ENCODE measurements at regions not wholly inside any gene's neighbourhood (a gene's known extent, or its start where the extent isn't known, plus 50 kb on each side); places are given as distances from the start of the nearest gene placed in this dataset.

DNA sequence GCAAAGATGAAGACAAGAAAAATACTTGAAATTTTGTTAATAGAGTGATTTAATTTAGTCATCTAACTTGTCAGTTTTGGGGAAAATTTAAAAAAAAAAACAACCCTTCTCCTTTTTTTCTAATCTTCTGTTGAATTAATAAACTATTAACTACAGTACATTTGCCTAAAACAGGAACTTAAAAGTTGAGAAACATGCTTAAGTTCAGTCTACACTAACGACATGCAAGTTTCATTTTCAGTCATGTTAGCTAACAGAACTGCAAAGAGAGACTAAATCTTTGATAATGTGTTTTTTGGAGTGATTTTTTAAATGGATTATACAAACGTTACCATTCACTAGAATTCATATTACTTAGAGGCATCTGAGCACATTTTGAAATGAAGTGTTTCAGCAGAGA is 71.9 kb upstream of the MBNL1 start:
- no peak overlapping the region for H3K9ac ChIP-seq
- H4K20me1 ChIP-seq (ENCODE audit: insufficient read depth) = no peaks in the 10 kb centered on the region
- POLR2A ChIA-PET = no interaction called here
- H3K9me3 ChIP-seq = no peaks in the 10 kb centered on the region
- H3K79me2 ChIP-seq (ENCODE audit: insufficient read depth) = no peaks in the 10 kb centered on the region
- H3F3A ChIP-seq (replicated peaks; ENCODE audit: insufficient read depth) = peaks cover 7% of the 10 kb centered on the region
- H3K27me3 ChIP-seq (ENCODE audit: insufficient read depth) = no peaks in the 10 kb centered on the region
- no peak overlapping the region for H3K4me3 ChIP-seq (ENCODE audit: low read depth in 2 of 2, low read length in 1 of 2)
- TF ChIP-seq GATA2 (CRISPR knock-in tag; IDR thresholded peaks at IDR 0.05) = no peak
- TF ChIP-seq, protein P1, sequence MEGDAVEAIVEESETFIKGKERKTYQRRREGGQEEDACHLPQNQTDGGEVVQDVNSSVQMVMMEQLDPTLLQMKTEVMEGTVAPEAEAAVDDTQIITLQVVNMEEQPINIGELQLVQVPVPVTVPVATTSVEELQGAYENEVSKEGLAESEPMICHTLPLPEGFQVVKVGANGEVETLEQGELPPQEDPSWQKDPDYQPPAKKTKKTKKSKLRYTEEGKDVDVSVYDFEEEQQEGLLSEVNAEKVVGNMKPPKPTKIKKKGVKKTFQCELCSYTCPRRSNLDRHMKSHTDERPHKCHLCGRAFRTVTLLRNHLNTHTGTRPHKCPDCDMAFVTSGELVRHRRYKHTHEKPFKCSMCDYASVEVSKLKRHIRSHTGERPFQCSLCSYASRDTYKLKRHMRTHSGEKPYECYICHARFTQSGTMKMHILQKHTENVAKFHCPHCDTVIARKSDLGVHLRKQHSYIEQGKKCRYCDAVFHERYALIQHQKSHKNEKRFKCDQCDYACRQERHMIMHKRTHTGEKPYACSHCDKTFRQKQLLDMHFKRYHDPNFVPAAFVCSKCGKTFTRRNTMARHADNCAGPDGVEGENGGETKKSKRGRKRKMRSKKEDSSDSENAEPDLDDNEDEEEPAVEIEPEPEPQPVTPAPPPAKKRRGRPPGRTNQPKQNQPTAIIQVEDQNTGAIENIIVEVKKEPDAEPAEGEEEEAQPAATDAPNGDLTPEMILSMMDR (IDR thresholded peaks at IDR 0.05) = no peak
- TF ChIP-seq, protein P2, sequence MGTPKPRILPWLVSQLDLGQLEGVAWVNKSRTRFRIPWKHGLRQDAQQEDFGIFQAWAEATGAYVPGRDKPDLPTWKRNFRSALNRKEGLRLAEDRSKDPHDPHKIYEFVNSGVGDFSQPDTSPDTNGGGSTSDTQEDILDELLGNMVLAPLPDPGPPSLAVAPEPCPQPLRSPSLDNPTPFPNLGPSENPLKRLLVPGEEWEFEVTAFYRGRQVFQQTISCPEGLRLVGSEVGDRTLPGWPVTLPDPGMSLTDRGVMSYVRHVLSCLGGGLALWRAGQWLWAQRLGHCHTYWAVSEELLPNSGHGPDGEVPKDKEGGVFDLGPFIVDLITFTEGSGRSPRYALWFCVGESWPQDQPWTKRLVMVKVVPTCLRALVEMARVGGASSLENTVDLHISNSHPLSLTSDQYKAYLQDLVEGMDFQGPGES (IDR thresholded peaks at IDR 0.05; ENCODE audit: low read depth, low read length) = no peak
- TF ChIP-seq, protein P3, sequence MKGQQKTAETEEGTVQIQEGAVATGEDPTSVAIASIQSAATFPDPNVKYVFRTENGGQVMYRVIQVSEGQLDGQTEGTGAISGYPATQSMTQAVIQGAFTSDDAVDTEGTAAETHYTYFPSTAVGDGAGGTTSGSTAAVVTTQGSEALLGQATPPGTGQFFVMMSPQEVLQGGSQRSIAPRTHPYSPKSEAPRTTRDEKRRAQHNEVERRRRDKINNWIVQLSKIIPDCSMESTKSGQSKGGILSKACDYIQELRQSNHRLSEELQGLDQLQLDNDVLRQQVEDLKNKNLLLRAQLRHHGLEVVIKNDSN (IDR thresholded peaks at IDR 0.05; ENCODE audit: borderline replicate concordance, low read depth) = no peak
- TF ChIP-seq RAD21 (IDR thresholded peaks at IDR 0.05; ENCODE audit: low read length) = no peak
- TF ChIP-seq FOXM1 (IDR thresholded peaks at IDR 0.05; ENCODE audit: low read depth) = no peak
- TF ChIP-seq SMC3 (IDR thresholded peaks at IDR 0.05; ENCODE audit: low read depth, low read length) = no peak
- TF ChIP-seq JUND (IDR thresholded peaks at IDR 0.05) = no peak
- TF ChIP-seq RCOR1 (IDR thresholded peaks at IDR 0.05; ENCODE audit: low read length) = no peak
- no peak for TF ChIP-seq EZH2phosphoT487 (IDR thresholded peaks at IDR 0.05; ENCODE audit: borderline replicate concordance, low read depth)
- no peak for TF ChIP-seq MEF2A (IDR thresholded peaks at IDR 0.05; ENCODE audit: borderline replicate concordance, low read depth)
- TF ChIP-seq, protein P4, sequence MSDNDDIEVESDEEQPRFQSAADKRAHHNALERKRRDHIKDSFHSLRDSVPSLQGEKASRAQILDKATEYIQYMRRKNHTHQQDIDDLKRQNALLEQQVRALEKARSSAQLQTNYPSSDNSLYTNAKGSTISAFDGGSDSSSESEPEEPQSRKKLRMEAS (IDR thresholded peaks at IDR 0.05; ENCODE audit: low read depth) = no peak
- TF ChIP-seq, protein P5, sequence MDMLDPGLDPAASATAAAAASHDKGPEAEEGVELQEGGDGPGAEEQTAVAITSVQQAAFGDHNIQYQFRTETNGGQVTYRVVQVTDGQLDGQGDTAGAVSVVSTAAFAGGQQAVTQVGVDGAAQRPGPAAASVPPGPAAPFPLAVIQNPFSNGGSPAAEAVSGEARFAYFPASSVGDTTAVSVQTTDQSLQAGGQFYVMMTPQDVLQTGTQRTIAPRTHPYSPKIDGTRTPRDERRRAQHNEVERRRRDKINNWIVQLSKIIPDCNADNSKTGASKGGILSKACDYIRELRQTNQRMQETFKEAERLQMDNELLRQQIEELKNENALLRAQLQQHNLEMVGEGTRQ (IDR thresholded peaks at IDR 0.05; ENCODE audit: borderline replicate concordance, low read depth, low read length) = no peak
- TF ChIP-seq NFIC (IDR thresholded peaks at IDR 0.05; ENCODE audit: borderline replicate concordance) = no peak
- no peak for TF ChIP-seq RFX5 (IDR thresholded peaks at IDR 0.05; ENCODE audit: low read length)
- TF ChIP-seq, protein P6, sequence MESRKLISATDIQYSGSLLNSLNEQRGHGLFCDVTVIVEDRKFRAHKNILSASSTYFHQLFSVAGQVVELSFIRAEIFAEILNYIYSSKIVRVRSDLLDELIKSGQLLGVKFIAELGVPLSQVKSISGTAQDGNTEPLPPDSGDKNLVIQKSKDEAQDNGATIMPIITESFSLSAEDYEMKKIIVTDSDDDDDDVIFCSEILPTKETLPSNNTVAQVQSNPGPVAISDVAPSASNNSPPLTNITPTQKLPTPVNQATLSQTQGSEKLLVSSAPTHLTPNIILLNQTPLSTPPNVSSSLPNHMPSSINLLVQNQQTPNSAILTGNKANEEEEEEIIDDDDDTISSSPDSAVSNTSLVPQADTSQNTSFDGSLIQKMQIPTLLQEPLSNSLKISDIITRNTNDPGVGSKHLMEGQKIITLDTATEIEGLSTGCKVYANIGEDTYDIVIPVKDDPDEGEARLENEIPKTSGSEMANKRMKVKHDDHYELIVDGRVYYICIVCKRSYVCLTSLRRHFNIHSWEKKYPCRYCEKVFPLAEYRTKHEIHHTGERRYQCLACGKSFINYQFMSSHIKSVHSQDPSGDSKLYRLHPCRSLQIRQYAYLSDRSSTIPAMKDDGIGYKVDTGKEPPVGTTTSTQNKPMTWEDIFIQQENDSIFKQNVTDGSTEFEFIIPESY (IDR thresholded peaks at IDR 0.05; ENCODE audit: borderline replicate concordance, low read depth) = no peak
- TF ChIP-seq POLR2AphosphoS5 (IDR thresholded peaks at IDR 0.05; ENCODE audit: low read depth, low read length) = no peak
- no peak for TF ChIP-seq TCF12 (IDR thresholded peaks at IDR 0.05)
- TF ChIP-seq FOSL2 (IDR thresholded peaks at IDR 0.05; ENCODE audit: borderline replicate concordance, low read depth) = no peak
- H2AFZ ChIP-seq (ENCODE audit: low read depth) = peak overlapping the region; percentile 31; the same call in 1 of the 2 replicates
- CTCF ChIA-PET = no interaction called here
- DNase-seq = no peak
- no peak overlapping the region for H3K27ac ChIP-seq (ENCODE audit: low read depth in 2 of 2, low read length in 1 of 2)
- no peaks in the 10 kb centered on the region for H3K36me3 ChIP-seq (replicated peaks in 1 of 2; ENCODE audit: control insufficient read depth in 1 of 2, insufficient read depth in 2 of 2, low read length in 1 of 2)
- 77% methylated on average over 2 of the region's 2 CpGs for WGBS (ENCODE audit: low lambda C conversion rate)
- H3K4me2 ChIP-seq = no peak overlapping the region
- H3K4me1 ChIP-seq (ENCODE audit: control insufficient read depth in 1 of 2, insufficient read depth in 2 of 2, low read depth in 1 of 2, low read length in 1 of 2) = peaks cover 0 to 5% of the 10 kb centered on the region in 2 experiments; a peak in 2 of 4 replicates
- H3K9me2 ChIP-seq = no peaks in the 10 kb centered on the region
